Inferior parietal cortex (tissue), 1 donor: ENCODE measurements at regions not wholly inside any gene's neighbourhood (a gene's known extent, or its start where the extent isn't known, plus 50 kb on each side); places are given as distances from the start of the nearest gene placed in this dataset.

Experiments used
- DNase-seq: peaks from one replicate; pipeline ENCODE4 v3.0.0-alpha.2; 2016; ENCODE audit errors: extremely low spot score

- DNase-seq: no peak
These were observed 304.1 kb downstream of the MCTP2 start for GRCh38 chr15:94535298-94536048.

GRCh38 chr15:94536549-94536948 lies 305.2 kb downstream of the MCTP2 start:
- DNase-seq: no peak

- DNase-seq: no peak
These were observed 306.9 kb downstream of the MCTP2 start for GRCh38 chr15:94538280-94538679.

GRCh38 chr15:94542391-94542790 lies 311.0 kb downstream of the MCTP2 start:
- DNase-seq: no peak

GRCh38 chr15:94546808-94547207 lies 315.4 kb downstream of the MCTP2 start:
- no peak for DNase-seq

- DNase-seq: no peak
These were observed 316.4 kb downstream of the MCTP2 start for GRCh38 chr15:94547711-94548110.

GRCh38 chr15:94555841-94556519 lies 324.6 kb downstream of the MCTP2 start:
- DNase-seq: no peak

GRCh38 chr15:94561036-94561689 lies 329.8 kb downstream of the MCTP2 start:
- DNase-seq: no peak

GRCh38 chr15:94563456-94563855 lies 332.1 kb downstream of the MCTP2 start:
- DNase-seq: no peak

GRCh38 chr15:94576889-94577533 lies 345.6 kb downstream of the MCTP2 start:
- DNase-seq: peak; percentile 13

GRCh38 chr15:94579286-94579685 lies 347.9 kb downstream of the MCTP2 start:
- no peak for DNase-seq

GRCh38 chr15:94580211-94580885 lies 349.0 kb downstream of the MCTP2 start:
- DNase-seq: no peak

GRCh38 chr15:94582368-94582767 lies 351.0 kb downstream of the MCTP2 start:
- no peak for DNase-seq

- no peak for DNase-seq
These were observed 353.5 kb downstream of the MCTP2 start for GRCh38 chr15:94584833-94585244.

GRCh38 chr15:94586099-94586498 lies 354.7 kb downstream of the MCTP2 start:
- DNase-seq: no peak

- DNase-seq: no peak
These were observed 355.8 kb downstream of the MCTP2 start for GRCh38 chr15:94587113-94587512.

- no peak for DNase-seq
These were observed 357.6 kb downstream of the MCTP2 start for GRCh38 chr15:94588993-94589392.

GRCh38 chr15:94592495-94592894 lies 361.1 kb downstream of the MCTP2 start:
- no peak for DNase-seq

GRCh38 chr15:94596707-94597106 lies 365.3 kb downstream of the MCTP2 start:
- DNase-seq: no peak

- DNase-seq: no peak
These were observed 369.1 kb downstream of the MCTP2 start for GRCh38 chr15:94600505-94600904.

- no peak for DNase-seq
These were observed 371.6 kb downstream of the MCTP2 start for GRCh38 chr15:94602754-94603470.
